Thoracic aorta (tissue), 2 donors: ENCODE measurements at regions not wholly inside any gene's neighbourhood (a gene's known extent, or its start where the extent isn't known, plus 50 kb on each side); places are given as distances from the start of the nearest gene placed in this dataset.

Experiments
- ATAC-seq: fragments of 150-250 bp; one replicate; pipeline ENCODE4 v1.8.0; 2017; ENCODE audit warnings: low read depth; ENCODE audit not compliant: insufficient number of reproducible peaks, low FRiP score
- DNase-seq: peaks from one replicate; pipeline ENCODE4 v3.0.0-alpha.2; 2020; ENCODE audit warnings: low spot score
- H3K27ac ChIP-seq, 2 donors: fragments of 200-600 bp; sonication (generic); 1 replicate in 1 of 2; 2 replicates in 1 of 2; pipeline ENCODE4 v1.5.1; 2016; ENCODE audit warnings: mild to moderate bottlenecking in 2 of 2, moderate library complexity in 2 of 2
- H3K27me3 ChIP-seq: fragments of 200-600 bp; sonication (generic); replicated peaks from 2 replicates; pipeline ENCODE4 v1.6.0; 2016; ENCODE audit warnings: mild to moderate bottlenecking; ENCODE audit not compliant: insufficient read depth
- H3K36me3 ChIP-seq: fragments of 200-600 bp; sonication (generic); one replicate; pipeline ENCODE4 v1.5.1; 2016
- H3K4me1 ChIP-seq, 2 donors: fragments of 200-600 bp; sonication (generic); 1 replicate in 1 of 2; 2 replicates in 1 of 2; pipeline versions ENCODE4 v1.5.1 to v1.6.0; 2016; ENCODE audit warnings: low read depth in 2 of 2, mild to moderate bottlenecking in 1 of 2; ENCODE audit not compliant: control insufficient read depth in 1 of 2
- H3K4me3 ChIP-seq: fragments of 200-600 bp; sonication (generic); 2 replicates; pipeline ENCODE4 v1.5.1; 2016; ENCODE audit warnings: mild to moderate bottlenecking
- H3K9me3 ChIP-seq: fragments of 200-600 bp; sonication (generic); 2 replicates; pipeline ENCODE4 v1.5.1; 2016
- CTCF ChIP-seq: fragments of 200-600 bp; sonication (generic); IDR thresholded peaks from one replicate; pipeline ENCODE4 v1.5.1; 2019; ENCODE audit warnings: antibody characterized with exemption

- H3K9me3 ChIP-seq: no peaks in the 10 kb centered on the region
- no peaks in the 10 kb centered on the region for H3K36me3 ChIP-seq
- H3K4me3 ChIP-seq: no peak overlapping the region
- ATAC-seq (no peak), DNase-seq (no peak)
- H3K27me3 ChIP-seq: no peaks in the 10 kb centered on the region
- H3K27ac ChIP-seq: no peak overlapping the region
- H3K4me1 ChIP-seq: no peaks in the 10 kb centered on the region
- no peak for TF ChIP-seq CTCF
Observed at GRCh38 chr7:34220506-34221185, 315.3 kb downstream of the BMPER start.

GRCh38 chr7:34222316-34222715, 317.0 kb downstream of the BMPER start:
- no peak overlapping the region for H3K4me3 ChIP-seq
- DNase-seq: no peak
- H3K27ac ChIP-seq: no peak overlapping the region
- ATAC-seq: no peak
- H3K27me3 ChIP-seq: no peaks in the 10 kb centered on the region
- H3K4me1 ChIP-seq: no peaks in the 10 kb centered on the region
- TF ChIP-seq CTCF: no peak
- H3K36me3 ChIP-seq: no peaks in the 10 kb centered on the region
- no peaks in the 10 kb centered on the region for H3K9me3 ChIP-seq

GRCh38 chr7:34222722-34223121, 317.4 kb downstream of the BMPER start:
- Histone ChIP-seq H3K36me3 (no peaks in the 10 kb centered on the region), H3K4me3 (no peak overlapping the region), H3K27me3 (no peaks in the 10 kb centered on the region), H3K9me3 (no peaks in the 10 kb centered on the region), H3K4me1 (no peaks in the 10 kb centered on the region), H3K27ac (no peak overlapping the region)
- no peak for TF ChIP-seq CTCF
- DNase-seq (no peak), ATAC-seq (no peak)

- Histone ChIP-seq H3K27me3 (no peaks in the 10 kb centered on the region), H3K4me3 (no peak overlapping the region), H3K27ac (no peak overlapping the region), H3K36me3 (no peaks in the 10 kb centered on the region), H3K9me3 (no peaks in the 10 kb centered on the region), H3K4me1 (no peaks in the 10 kb centered on the region)
- ATAC-seq (no peak), DNase-seq (no peak)
- no peak for TF ChIP-seq CTCF
Observed at GRCh38 chr7:34224281-34224680, 318.9 kb downstream of the BMPER start.

- H3K36me3 ChIP-seq: no peaks in the 10 kb centered on the region
- H3K9me3 ChIP-seq: no peaks in the 10 kb centered on the region
- no peak overlapping the region for H3K4me3 ChIP-seq
- no peak overlapping the region for H3K27ac ChIP-seq
- no peaks in the 10 kb centered on the region for H3K4me1 ChIP-seq
- DNase-seq (no peak), ATAC-seq (no peak)
- no peak for TF ChIP-seq CTCF
- no peaks in the 10 kb centered on the region for H3K27me3 ChIP-seq
Observed at GRCh38 chr7:34225193-34225592, 319.9 kb downstream of the BMPER start.
